Neural progenitor cell (in vitro differentiated cells): ENCODE measurements at regions not wholly inside any gene's neighbourhood (a gene's known extent, or its start where the extent isn't known, plus 50 kb on each side); places are given as distances from the start of the nearest gene placed in this dataset.

ENCODE experiments used
- CTCF ChIP-seq: fragments of 200-600 bp; sonication (generic); IDR thresholded peaks from 2 replicates; pipeline ENCODE4 v1.5.1; 2017; ENCODE audit warnings: antibody characterized with exemption, mild to moderate bottlenecking
- EZH2 ChIP-seq: fragments of 200-600 bp; sonication (generic); IDR thresholded peaks from 2 replicates; pipeline ENCODE4 v1.6.1; 2017; ENCODE audit warnings: antibody characterized with exemption, mild to moderate bottlenecking, moderate library complexity

GRCh38 chr4:64975177-64975576 is 565.9 kb upstream of the TECRL start:
- no peak for TF ChIP-seq CTCF
- no peak for TF ChIP-seq EZH2
